Omental fat pad (tissue), 3 donors: ENCODE measurements at regions not wholly inside any gene's neighbourhood (a gene's known extent, or its start where the extent isn't known, plus 50 kb on each side); places are given as distances from the start of the nearest gene placed in this dataset.

Source experiments
- ATAC-seq: fragments of 150-250 bp; one replicate; pipeline ENCODE4 v1.9.1; 2016; ENCODE audit warnings: mild to moderate bottlenecking, moderate library complexity; ENCODE audit not compliant: low FRiP score
- DNase-seq: peaks from one replicate; pipeline ENCODE4 v3.0.0-alpha.2; 2019; ENCODE audit warnings: low spot score
- TF ChIP-seq, protein P1 (sequence below), 3 donors: fragments of 450-650 bp; IDR thresholded peaks; one replicate each; pipeline ENCODE4 v1.5.1; 2016 to 2017; ENCODE audit warnings: antibody characterized with exemption in 3 of 3, mild to moderate bottlenecking in 3 of 3, moderate library complexity in 2 of 3

DNA sequence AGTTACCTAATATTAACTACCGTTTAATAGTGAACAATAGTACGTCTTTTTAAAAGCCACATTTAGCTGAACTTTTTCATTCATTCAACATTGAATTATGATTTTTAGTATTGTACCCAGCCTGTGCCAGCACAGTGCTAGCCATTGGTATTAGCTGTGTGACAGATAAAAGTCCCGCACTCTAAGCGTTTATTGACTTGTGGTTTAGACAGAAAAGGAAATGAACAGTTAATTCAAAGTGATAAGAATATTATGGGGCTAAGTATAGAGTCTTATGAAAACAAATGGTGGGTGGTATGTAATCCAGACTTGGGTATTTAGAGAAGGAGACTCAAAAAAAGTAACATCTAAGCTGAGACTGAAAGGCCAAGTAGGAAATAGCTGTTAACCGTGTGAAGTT is 202.3 kb downstream of the RPS12 start:
- TF ChIP-seq, protein P1, sequence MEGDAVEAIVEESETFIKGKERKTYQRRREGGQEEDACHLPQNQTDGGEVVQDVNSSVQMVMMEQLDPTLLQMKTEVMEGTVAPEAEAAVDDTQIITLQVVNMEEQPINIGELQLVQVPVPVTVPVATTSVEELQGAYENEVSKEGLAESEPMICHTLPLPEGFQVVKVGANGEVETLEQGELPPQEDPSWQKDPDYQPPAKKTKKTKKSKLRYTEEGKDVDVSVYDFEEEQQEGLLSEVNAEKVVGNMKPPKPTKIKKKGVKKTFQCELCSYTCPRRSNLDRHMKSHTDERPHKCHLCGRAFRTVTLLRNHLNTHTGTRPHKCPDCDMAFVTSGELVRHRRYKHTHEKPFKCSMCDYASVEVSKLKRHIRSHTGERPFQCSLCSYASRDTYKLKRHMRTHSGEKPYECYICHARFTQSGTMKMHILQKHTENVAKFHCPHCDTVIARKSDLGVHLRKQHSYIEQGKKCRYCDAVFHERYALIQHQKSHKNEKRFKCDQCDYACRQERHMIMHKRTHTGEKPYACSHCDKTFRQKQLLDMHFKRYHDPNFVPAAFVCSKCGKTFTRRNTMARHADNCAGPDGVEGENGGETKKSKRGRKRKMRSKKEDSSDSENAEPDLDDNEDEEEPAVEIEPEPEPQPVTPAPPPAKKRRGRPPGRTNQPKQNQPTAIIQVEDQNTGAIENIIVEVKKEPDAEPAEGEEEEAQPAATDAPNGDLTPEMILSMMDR (IDR thresholded peaks at IDR 0.05): no peak
- ATAC-seq (no peak), DNase-seq (no peak)

DNA sequence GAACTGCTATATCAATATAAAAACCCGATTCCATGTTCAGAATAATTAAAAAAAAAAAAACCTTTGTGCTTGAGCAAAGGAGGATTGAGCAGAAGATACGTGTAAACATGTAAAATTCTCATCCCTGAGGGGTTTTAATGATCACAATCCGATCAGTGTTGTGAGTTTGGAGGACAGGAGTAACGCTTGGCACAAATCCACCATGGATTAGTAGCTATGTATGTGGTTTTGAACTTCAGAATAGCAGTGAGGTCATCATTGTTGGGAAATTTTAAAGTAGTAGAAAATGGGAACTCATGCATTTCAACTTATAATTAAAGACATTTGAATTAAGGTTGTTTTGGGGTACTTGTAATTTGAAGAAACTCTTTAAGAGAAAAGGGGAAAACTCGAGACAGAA is 203.2 kb downstream of the RPS12 start:
- DNase-seq: no peak
- no peak for ATAC-seq
- TF ChIP-seq, protein P1 (IDR thresholded peaks at IDR 0.05): no peak

DNA sequence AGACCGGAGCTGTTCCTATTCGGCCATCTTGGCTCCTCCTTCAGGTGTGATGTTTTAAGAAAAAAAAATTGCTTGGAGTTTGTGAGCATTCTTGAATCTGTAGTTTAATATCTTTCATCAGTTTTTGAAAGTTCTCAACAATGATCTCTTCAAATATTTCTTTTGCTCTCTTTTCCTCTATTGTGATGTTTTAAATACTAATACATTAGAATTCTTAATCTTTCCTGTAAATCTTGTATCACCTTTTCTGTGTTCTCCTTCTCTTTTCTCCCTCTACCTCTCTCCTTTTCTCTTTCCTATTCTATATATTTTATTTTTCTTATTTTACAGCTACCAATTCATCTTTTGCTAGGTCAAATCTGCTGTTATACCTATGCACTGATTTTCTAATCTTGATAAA is 212.3 kb downstream of the RPS12 start:
- ATAC-seq (no peak), DNase-seq (no peak)
- TF ChIP-seq, protein P1 (IDR thresholded peaks at IDR 0.05): no peak

DNA sequence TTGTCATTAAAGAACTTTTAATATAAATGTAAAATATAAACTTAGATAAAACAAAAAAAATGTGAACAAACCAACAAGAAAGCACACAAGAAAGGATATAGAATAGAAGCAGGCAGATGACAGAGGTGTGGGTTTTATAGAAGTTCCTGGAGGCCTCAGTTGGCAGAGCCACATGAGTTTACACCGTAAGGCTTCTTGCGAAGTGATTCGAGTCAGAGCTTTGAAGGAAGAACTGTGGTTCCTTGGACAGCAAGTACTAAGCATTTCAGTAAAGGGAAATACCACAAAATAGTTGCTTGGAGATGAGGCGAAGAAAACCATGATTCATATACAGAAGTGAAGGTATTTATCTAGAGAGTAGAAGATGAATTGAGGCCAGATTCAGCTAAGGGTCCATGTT is 207.9 kb upstream of the EYA4 start:
- TF ChIP-seq, protein P1 (IDR thresholded peaks at IDR 0.05): no peak
- ATAC-seq (no peak), DNase-seq (no peak)

DNA sequence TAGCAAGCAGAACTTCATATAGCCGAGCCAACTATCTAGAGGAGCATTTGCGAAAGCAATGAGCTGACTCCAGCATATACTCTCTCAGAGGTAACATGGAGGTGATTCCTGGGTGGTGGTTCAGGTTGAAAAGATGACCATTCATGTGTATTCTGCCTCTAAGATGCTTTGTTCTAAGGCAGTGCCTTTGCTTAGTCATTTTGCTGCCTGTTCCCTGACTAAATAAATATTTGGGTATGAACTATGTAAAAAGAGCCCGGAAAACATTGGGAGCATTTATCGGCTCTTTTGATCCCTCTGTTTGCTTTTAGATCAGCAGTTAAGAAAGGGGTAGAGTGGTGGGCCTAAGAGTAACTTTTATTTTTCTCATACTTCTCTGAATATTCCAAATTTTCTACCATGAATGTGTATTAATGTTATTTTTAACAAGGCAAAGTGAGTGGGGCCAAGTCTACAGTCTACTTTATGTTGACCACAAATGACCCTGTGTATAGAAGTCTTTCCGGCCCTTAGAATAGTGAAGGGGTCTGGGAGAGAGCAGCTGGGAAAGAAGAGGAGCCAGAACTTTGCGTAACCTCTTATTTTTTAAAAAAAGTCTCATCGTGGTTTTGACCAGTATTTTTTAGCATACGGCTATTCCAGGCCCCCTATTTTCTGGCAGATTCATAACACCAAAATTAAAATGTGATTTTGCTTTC is 206.5 kb upstream of the EYA4 start:
- TF ChIP-seq, protein P1 (IDR thresholded peaks at IDR 0.05): no peak
- DNase-seq (no peak), ATAC-seq (no peak)

DNA sequence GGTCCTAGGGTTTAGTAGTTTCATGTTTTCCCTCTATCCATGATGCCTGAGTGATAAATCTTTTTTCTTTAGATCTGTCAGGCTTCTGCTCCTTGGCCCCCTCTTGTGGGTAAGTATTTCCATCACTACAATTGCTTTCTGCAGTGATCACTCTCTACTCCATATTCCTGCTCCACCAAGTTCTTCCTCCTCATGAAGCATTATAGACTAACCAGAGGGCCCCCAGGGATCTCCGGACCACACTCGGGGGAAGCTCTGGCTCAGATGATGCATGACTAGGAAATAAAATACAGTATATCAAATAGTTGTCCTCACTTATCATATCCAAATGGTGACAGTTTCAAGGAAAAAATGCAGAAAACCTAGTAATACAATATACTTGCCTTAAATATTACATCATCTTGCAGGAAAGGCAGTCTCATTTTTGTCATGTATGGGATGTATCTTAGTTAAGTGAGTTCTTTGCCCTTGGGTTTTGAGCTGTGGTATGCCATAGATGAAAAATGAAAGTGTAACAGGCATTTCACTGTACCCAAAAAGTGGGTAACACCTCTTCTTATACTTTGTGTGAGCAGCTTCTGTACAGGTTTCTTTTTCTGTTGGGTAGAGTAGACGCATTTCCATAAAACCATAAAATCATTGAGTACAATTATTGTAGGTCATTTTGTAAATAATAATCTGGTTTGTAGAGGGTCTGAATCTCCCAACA is 200.9 kb upstream of the EYA4 start:
- no peak for ATAC-seq
- TF ChIP-seq, protein P1 (IDR thresholded peaks at IDR 0.05): no peak
- DNase-seq: no peak
